IPS-18c (cell line): ENCODE measurements at regions not wholly inside any gene's neighbourhood (a gene's known extent, or its start where the extent isn't known, plus 50 kb on each side); places are given as distances from the start of the nearest gene placed in this dataset.

Experiments used
- H3K4me3 ChIP-seq: 2 replicates; pipeline ENCODE4 v1.7.0; 2013; ENCODE audit warnings: low read depth, mild to moderate bottlenecking, low read length, moderate library complexity; ENCODE audit not compliant: insufficient read depth
- H3K9me3 ChIP-seq: one replicate; pipeline ENCODE4 v1.6.1; 2013; ENCODE audit warnings: mild to moderate bottlenecking, low read length, moderate library complexity; ENCODE audit not compliant: control insufficient read depth, insufficient read depth

DNA sequence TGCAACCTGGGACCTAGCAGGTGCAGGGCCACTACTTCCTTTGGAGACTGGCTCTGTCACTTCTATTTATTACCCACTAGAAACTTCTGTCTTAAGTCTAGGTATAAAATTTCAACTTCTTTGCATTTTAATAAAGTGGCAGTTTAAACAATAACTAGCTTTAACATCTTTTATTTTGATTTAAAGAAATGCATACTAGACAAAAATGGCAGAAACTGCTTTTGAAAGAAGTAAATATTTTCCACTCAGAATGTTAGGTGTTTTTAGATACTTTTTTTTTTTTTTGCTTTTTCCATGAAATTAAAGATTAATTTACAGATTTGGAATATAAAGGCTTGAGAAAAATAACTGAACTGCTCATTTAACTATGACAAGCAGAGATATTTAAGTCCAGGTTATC, 1477.6 kb downstream of the KCNT2 start:
- Histone ChIP-seq H3K9me3 (no peaks in the 10 kb centered on the region), H3K4me3 (no peak overlapping the region)

DNA sequence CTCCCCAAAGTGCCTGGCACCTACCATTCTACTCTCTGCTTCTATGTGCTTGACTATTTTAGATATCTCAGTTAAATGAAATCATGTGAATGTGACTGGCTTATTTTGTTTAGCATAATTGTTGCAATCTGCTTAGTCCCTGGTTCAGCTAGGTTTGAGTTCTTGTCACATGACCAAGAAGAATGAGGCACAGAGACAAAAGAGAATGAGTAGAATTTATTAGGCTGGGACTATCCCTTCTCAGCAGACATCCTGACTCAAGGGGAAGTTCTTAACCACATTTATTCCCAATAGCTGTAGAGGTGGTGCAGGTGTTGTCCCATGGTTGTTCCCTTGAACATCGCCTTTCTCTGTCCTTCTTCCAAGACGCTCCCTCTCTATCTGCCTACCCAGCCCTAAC, 1485.7 kb downstream of the KCNT2 start:
- H3K4me3 ChIP-seq, result no peak overlapping the region
- no peaks in the 10 kb centered on the region for H3K9me3 ChIP-seq

DNA sequence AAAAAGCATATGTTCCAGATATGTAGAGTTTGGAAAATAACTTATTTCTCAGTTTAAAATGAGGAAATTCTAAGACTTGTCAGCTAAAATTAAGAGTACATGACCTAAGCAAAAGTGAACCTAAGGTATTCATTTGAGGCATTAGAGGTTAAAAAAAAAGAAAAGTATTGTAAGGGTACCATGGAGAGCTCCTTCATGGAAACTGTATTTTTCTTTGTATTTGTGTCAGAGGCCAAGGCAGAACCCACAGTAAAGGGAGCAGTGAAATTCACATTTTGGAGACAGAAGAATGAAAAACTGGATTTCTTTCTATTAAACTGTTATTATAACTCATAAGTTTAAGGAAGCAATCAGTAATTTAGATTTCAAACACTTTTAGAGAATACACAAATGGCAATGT, 1494.8 kb downstream of the KCNT2 start:
- no peaks in the 10 kb centered on the region for H3K9me3 ChIP-seq
- no peak overlapping the region for H3K4me3 ChIP-seq

DNA sequence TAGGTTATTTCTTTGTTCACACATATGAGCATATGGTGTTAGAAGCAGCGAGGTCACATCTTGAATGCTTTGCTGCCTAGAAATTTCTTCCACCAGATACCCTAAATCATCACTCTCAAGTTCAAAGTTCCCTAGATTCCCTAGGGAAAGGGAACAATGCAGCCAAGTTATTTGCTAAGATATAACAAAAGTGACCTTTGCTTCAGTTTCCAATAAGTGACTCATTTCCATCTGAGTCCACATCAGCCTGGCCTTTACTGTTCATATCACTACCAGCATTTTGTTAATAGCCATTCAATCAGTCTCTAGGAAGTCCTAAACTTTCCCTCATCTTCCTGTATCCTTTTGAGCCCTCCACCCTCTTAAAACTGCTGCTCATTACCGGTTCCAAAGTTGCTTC, 1502.5 kb downstream of the KCNT2 start:
- Histone ChIP-seq H3K4me3 (no peak overlapping the region), H3K9me3 (peaks cover 2% of the 10 kb centered on the region)

DNA sequence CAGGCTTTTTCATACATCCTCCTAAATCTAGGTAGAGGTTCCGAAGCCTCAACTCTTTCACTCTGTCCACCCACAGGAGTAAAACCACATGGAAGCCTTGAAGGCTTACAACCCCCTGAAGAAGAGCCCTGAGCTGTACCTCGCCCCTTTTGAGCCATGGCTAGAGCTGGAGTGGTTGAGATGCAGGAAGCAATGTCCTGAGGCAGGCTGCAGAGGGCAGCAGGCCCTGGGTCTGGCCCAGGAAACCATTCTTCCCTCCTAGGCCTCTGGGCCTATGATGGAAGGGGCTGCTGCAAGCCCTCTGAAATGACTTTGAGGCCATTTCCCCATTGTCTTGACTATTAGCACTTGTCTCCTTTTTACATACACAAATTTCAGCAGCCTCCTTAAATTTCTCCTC, 1503.0 kb downstream of the KCNT2 start:
- Histone ChIP-seq H3K4me3 (no peak overlapping the region), H3K9me3 (peaks cover 2% of the 10 kb centered on the region)

DNA sequence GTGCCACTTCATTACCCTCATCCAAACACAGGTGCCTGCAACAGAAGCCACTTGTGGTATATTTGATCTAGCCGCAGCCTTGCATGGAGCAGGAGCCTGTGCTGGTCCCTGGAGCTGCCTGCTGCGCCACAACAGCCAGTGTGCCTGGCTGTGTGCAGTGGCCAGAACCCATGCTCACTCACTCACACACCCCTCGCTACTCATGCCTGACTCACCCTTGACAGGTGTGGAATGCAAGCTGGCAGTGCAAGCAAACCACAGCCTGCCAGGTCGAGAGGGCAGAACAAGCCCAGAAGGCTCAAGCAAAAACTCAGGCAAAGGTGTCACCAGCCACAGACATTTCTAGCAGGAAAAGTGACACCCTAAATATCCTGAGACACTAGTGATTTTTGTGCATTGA, 1510.9 kb downstream of the KCNT2 start:
- Histone ChIP-seq H3K4me3 (no peak overlapping the region), H3K9me3 (no peaks in the 10 kb centered on the region)

DNA sequence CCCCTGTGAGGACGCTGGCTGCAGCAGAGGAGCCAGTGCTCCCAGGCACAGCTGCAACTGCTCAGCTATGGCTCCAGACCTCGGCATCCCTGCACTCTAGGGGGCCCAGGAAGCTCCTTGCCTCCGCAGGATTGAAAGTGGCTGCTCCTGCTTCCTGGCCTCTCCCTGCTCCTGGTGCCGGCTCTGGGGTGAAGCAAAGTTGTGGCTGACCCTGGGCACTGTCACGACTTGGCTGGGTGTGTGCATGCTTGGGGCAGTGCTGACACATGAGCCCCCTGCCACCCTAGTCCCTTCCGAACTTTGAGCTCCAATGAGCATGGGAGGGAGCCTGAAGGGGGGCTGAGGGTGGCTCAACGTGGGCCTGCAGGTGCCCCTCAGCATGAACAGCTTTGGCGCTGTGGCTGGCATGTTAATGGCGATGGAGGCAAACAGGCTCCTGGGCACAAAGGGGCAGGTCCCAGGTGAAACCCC, 1512.2 kb downstream of the KCNT2 start:
- Histone ChIP-seq H3K4me3 (no peak overlapping the region), H3K9me3 (no peaks in the 10 kb centered on the region)

DNA sequence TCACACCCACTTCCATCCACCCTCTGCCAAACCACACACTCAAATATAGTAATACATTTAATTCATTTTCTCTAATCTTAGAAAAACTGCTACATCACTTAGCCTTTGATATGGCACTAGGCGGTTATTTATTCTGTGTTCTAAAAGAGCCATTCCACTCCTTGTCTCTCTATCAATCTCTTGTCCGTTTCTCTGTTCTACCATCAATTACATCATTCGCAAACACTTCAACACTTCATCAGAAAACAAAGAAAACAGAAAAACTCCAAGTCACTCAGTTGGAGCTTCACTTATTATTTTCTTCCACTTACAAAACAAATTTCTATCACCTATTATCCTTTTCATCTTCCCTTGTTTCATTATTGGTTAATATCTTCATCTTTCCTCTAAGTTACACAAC, 1523.0 kb downstream of the KCNT2 start:
- H3K4me3 ChIP-seq, result no peak overlapping the region
- no peaks in the 10 kb centered on the region for H3K9me3 ChIP-seq

DNA sequence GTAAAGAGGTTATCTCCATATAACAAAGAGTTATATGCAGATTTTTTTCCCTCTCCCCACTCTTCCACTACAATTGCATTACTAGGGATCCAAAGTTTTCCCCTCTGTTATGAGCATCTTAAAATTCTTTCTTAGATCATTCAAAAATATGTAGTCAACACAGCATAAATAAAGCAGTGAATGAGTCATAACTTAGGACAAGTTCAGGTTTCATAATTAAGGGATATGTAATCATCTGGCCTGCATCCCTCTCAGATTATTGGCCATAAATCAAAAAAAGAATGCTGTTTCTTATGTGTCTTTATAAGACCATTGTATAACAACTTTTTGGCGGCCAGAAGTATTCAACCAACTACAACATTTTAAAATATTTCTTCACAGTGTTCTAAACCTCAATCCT, 1526.1 kb downstream of the KCNT2 start:
- no peaks in the 10 kb centered on the region for H3K9me3 ChIP-seq
- H3K4me3 ChIP-seq, result no peak overlapping the region

DNA sequence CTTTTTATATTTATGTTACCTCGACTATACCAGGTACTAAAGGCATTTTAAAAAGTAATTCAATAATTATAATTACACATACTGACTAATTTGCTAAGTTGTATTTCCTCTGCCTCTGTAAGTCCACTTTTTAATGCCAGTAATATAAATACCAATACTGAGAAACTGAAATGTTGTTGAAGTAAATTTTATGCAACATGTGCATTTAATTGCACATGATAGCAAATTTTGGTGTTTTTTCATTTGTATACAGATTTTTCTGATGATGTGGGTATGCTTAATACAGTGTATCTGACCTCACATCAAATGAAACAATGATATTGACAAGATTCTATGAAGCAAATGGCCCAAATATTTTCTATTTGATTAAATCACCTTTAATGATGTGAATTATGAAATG, 1531.6 kb downstream of the KCNT2 start:
- Histone ChIP-seq H3K9me3 (no peaks in the 10 kb centered on the region), H3K4me3 (no peak overlapping the region)

DNA sequence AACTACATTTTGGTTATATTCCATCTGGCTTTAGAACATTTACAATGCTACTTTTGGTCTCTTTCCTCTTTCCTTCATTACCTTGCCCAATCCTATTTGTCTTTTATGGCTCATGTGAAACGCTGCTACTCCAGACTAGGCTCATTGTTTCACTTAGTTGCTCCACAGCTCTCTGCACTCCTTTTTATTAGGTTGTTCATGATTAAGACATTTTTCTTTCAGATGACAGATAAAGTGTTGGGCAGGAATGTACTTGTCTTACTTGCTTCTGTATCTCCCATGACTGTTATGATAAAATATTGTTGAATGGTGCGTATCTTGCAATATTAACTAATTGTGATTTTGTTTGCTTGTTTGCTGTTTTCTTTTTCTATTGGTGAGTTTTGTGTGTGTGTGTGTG, 1532.3 kb downstream of the KCNT2 start:
- H3K4me3 ChIP-seq, result no peak overlapping the region
- no peaks in the 10 kb centered on the region for H3K9me3 ChIP-seq

DNA sequence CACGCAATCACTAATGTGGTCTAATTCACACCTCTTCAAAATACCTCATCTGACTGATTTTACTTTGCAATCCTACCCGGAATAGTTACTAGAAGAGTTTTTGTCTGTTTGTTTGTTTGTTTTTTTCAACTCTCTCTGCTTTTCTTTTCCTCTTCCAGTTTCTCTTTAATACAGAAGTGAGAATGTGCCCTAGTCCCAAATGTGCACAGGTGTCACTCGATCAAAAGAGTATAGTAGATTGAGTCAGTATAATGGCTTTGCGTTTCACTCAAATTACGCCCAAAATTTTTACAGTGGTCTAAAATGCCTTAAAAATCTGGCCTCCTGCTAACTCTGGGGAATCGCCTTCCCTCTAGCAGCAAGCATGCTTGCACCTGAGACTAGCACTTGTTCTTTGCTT, 1536.8 kb downstream of the KCNT2 start:
- no peaks in the 10 kb centered on the region for H3K9me3 ChIP-seq
- H3K4me3 ChIP-seq, result no peak overlapping the region

DNA sequence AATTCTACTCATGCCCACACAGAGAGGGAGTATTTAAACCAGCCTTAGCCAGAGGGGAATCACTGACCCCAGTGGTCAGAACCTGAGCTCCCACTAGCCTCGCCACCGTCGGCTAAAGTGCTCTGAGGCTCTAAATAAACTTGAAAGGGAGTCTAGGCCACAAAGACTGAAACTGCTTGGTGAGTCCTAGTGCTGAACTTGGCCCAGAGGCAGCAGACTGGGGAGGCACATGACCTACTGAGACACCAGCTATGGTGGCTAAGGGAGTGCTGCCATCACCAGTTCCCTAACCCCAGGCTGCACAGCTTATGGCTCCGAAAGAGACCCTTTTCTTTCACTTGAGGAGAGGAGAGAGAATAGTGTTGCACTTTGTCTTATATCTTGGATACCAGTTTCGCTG, 1542.8 kb downstream of the KCNT2 start:
- Histone ChIP-seq H3K9me3 (no peaks in the 10 kb centered on the region), H3K4me3 (no peak overlapping the region)

DNA sequence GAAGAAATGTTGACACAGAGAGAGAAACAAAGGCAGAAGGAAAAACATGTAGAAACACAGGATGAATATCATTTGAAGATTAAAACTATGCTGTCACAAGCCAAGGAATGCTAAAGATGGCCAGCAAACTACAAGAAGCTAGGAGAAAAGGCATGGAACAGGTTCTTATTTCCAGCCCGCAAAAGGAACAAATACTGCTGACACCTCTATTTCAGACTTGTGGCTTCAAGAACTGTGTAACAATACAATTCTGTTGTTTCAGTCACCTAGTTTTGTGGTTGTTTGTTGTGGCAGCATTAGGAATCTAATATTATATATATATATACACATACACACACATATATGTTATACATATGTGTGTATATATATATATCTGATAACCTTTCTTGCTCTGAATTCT, 1543.9 kb downstream of the KCNT2 start:
- no peak overlapping the region for H3K4me3 ChIP-seq
- H3K9me3 ChIP-seq, result no peaks in the 10 kb centered on the region

DNA sequence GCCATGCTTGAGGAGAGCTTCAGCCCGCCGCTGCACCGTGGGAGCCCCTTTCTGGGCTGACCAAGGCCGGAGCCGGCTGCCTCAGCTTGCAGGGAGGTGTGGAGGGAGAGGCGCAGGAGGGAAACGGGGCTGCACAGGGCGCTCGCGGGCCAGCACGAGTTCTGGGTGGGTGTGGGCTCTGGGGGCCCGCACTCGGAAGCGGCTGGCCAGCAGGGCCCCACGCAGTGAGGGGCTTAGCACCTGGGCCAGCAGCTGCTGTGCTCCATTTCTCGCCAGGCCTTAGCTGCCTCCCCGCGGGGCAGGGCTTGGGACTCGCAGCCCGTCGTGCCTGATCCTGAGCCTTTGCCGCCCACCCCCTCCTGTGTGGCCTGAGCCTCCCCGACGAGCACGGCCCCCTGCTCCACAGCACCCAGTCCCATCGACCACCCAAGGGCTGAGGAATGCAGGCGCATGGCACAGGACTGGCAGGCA, 1554.0 kb downstream of the KCNT2 start:
- no peaks in the 10 kb centered on the region for H3K9me3 ChIP-seq
- H3K4me3 ChIP-seq, result no peak overlapping the region

DNA sequence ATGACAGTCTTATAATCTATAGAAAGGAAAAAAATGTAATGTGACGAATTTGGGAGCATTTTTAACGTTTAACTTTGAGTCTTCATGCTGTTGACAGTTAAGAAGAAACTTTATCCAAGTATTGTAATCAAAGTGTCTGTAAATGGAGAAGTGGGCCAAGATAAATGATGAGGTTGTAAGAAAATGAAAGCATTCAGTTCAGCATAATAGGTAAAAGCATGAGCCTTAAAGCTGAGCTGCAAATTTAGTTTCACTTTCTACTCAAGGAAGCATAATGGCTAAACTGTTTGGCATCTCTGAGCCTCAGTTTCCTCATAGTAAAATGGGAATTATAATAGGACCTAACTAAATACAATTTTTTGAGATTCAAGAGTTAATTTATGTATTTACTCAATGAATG, 1554.8 kb downstream of the KCNT2 start:
- Histone ChIP-seq H3K4me3 (no peak overlapping the region), H3K9me3 (no peaks in the 10 kb centered on the region)

DNA sequence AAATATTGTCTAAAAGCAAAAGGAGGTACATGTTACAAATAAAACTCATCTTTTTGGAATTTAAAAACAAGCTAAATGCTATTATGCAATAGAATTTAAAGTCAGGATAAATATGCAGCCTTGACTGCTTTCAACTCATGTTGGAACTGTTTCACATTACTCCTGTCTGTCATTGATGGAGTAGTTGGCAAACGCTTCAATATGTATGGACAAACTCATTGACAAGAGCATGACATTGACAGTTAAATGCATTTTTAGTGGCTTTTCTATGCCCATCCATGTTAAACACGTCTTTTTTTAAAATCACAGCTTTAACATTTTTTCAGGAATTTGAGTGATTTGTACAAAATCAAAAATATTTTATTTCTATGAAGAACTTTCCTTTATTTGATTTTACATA, 1560.5 kb downstream of the KCNT2 start:
- Histone ChIP-seq H3K4me3 (no peak overlapping the region), H3K9me3 (no peaks in the 10 kb centered on the region)

DNA sequence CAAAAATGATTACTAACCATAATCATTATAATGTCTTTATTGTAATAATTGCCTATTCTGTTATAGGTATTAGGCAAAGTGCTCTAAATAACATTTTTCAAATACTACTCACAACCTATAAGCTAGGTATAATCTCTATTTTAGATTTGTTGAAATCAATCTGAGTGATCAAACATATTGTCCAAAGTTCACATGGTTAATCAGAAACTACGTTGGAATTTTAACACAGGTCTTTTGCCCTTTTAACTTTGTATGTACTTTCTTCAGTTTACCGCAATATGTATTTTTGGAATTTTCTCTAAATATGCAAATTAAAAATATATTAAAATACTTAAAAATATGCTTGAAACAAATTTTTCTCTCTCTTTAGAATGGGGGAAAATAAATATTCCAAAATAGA, 1563.2 kb downstream of the KCNT2 start:
- H3K9me3 ChIP-seq, result no peaks in the 10 kb centered on the region
- H3K4me3 ChIP-seq, result no peak overlapping the region

DNA sequence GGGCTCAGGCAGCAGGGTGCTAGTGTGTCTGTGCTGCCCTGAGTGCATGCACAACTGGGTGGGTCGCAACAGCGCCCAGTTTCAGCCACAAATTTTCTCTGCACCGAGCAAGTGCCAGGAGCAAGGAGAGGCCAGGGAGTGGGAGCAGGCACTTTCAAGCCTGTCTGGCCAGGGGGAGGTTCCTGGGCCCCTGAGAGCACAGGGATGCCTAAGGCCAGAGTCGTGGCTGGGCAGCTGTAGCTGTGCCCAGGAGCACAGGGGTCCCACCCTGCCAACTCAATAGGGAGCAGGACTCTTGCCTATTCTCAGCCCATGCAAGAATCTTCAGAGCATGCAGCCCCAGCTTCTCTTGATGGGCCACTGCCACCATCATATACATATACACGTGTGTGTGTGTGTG, 1577.4 kb downstream of the KCNT2 start:
- no peaks in the 10 kb centered on the region for H3K9me3 ChIP-seq
- no peak overlapping the region for H3K4me3 ChIP-seq

DNA sequence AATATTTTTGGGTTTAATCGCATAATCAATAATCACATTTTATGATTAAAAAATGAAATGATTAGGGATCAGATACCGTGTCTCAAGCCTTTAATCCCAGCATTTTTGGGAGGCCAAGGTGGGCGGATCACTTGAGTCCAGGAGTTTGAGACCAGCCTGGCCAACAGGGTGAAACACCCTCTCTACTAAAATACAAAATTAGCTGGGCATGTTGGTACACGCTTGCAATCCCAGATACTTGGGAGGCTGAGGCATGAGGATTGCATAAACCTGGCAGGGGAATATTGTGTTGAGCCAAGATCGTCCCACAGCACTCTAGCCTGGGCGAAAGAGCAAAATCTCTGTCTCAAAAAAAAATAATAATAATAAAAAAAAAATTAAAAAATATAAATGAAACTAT, 1581.4 kb downstream of the KCNT2 start:
- Histone ChIP-seq H3K9me3 (no peaks in the 10 kb centered on the region), H3K4me3 (no peak overlapping the region)
